Liver (tissue), 8 donors: ENCODE measurements at regions not wholly inside any gene's neighbourhood (a gene's known extent, or its start where the extent isn't known, plus 50 kb on each side); places are given as distances from the start of the nearest gene placed in this dataset.

Experiments
- DNase-seq: peaks from one replicate; pipeline ENCODE4 v3.0.0-alpha.2; 2017; ENCODE audit warnings: low spot score
- H3K27ac ChIP-seq, 2 donors: one replicate each; pipeline ENCODE4 v1.7.0; 2013; ENCODE audit warnings: inconsistent platforms in 2 of 2, low read length in 2 of 2, control low read depth in 1 of 2, low read depth in 1 of 2, mild to moderate bottlenecking in 1 of 2
- H3K27me3 ChIP-seq, 4 donors: one replicate each; pipeline versions ENCODE4 v1.6.1 to v1.7.0; 2013; ENCODE audit warnings: low read length in 3 of 4, inconsistent platforms in 1 of 4, mild to moderate bottlenecking in 1 of 4, moderate library complexity in 1 of 4; ENCODE audit not compliant: control insufficient read depth in 4 of 4, insufficient read depth in 4 of 4
- H3K36me3 ChIP-seq, 4 donors: one replicate each; pipeline versions ENCODE4 v1.6.1 to v1.7.0; 2013; ENCODE audit warnings: low read length in 3 of 4, mild to moderate bottlenecking in 3 of 4, low read depth in 1 of 4, moderate library complexity in 1 of 4; ENCODE audit not compliant: control insufficient read depth in 4 of 4, insufficient read depth in 3 of 4
- H3K4me1 ChIP-seq, 4 donors: one replicate each; pipeline versions ENCODE4 v1.6.1 to v1.7.0; 2013; ENCODE audit warnings: low read length in 3 of 4, mild to moderate bottlenecking in 3 of 4, moderate library complexity in 1 of 4; ENCODE audit not compliant: control insufficient read depth in 4 of 4, insufficient read depth in 4 of 4
- H3K4me3 ChIP-seq, 3 donors: one replicate each; pipeline versions ENCODE4 v1.6.1 to v1.7.0; 2013; ENCODE audit warnings: low read length in 3 of 3, control low read depth in 1 of 3, low read depth in 1 of 3, mild to moderate bottlenecking in 1 of 3
- H3K9ac ChIP-seq, 2 donors: one replicate each; pipeline ENCODE4 v1.7.0; 2013; ENCODE audit warnings: low read length in 2 of 2, mild to moderate bottlenecking in 2 of 2, moderate library complexity in 2 of 2, control low read depth in 1 of 2, low read depth in 1 of 2
- H3K9me3 ChIP-seq, 4 donors: one replicate each; pipeline versions ENCODE4 v1.6.1 to v1.7.0; 2013; ENCODE audit warnings: low read length in 3 of 4; ENCODE audit not compliant: control insufficient read depth in 4 of 4
- FOXA1 ChIP-seq: IDR thresholded peaks from 2 replicates; pipeline ENCODE4 v1.6.1; 2016; ENCODE audit warnings: antibody characterized with exemption
- FOXA2 ChIP-seq: IDR thresholded peaks from 2 replicates; pipeline ENCODE4 v1.6.1; 2016; ENCODE audit warnings: antibody characterized with exemption
- GABPA ChIP-seq, 2 donors: IDR thresholded peaks in 1 of 2; conservative IDR thresholded peaks in 1 of 2; 2 replicates each; pipeline ENCODE4 v1.6.1; 2016; ENCODE audit warnings: antibody characterized with exemption in 2 of 2, mild to moderate bottlenecking in 1 of 2, moderate library complexity in 1 of 2
- HNF4A ChIP-seq, 2 donors: conservative IDR thresholded peaks; 2 replicates each; pipeline ENCODE4 v1.6.1; 2016; ENCODE audit warnings: antibody characterized with exemption in 2 of 2, mild to moderate bottlenecking in 2 of 2
- JUND ChIP-seq, 2 donors: IDR thresholded peaks; 2 replicates each; pipeline ENCODE4 v1.6.1; 2016; ENCODE audit warnings: antibody characterized with exemption in 2 of 2
- RAD21 ChIP-seq, 2 donors: IDR thresholded peaks; 2 replicates each; pipeline ENCODE4 v1.6.1; 2016; ENCODE audit warnings: antibody characterized with exemption in 2 of 2, mild to moderate bottlenecking in 2 of 2
- RXRA ChIP-seq, 2 donors: IDR thresholded peaks; 2 replicates each; pipeline ENCODE4 v1.6.1; 2017 to 2018; ENCODE audit warnings: antibody characterized with exemption in 2 of 2, mild to moderate bottlenecking in 1 of 2
- YY1 ChIP-seq: IDR thresholded peaks from 2 replicates; pipeline ENCODE4 v1.6.1; 2016; ENCODE audit warnings: antibody characterized with exemption, mild to moderate bottlenecking
- WGBS: extraction: QIAGEN DNeasy Blood & Tissue Kit; methylation state at CpG from one replicate; pipeline ENCODE4 v1.1.7; 2013; 5-methylcytosine and 5-hydroxymethylcytosine counted together
- TF ChIP-seq, protein P1 (sequence below): IDR thresholded peaks from 2 replicates; pipeline ENCODE4 v1.6.1; 2016; ENCODE audit warnings: antibody characterized with exemption
- TF ChIP-seq, protein P2 (sequence below): IDR thresholded peaks from 2 replicates; pipeline ENCODE4 v1.6.1; 2016; ENCODE audit warnings: antibody characterized with exemption, mild to moderate bottlenecking
- TF ChIP-seq, protein P3 (sequence below): IDR thresholded peaks from 2 replicates; pipeline ENCODE4 v1.6.1; 2016; ENCODE audit warnings: antibody characterized with exemption
- TF ChIP-seq, protein P4 (sequence below): fragments of 150-350 bp; IDR thresholded peaks from 2 replicates; pipeline ENCODE4 v1.5.1; 2017; ENCODE audit warnings: improper control_type of control experiment, low read depth, low read length; ENCODE audit not compliant: missing input control
- donor health status: healthy.
- donor health status: healthy.
- donor health status: healthy.
- donor health status: healthy.
- donor health status: healthy.

DNA sequence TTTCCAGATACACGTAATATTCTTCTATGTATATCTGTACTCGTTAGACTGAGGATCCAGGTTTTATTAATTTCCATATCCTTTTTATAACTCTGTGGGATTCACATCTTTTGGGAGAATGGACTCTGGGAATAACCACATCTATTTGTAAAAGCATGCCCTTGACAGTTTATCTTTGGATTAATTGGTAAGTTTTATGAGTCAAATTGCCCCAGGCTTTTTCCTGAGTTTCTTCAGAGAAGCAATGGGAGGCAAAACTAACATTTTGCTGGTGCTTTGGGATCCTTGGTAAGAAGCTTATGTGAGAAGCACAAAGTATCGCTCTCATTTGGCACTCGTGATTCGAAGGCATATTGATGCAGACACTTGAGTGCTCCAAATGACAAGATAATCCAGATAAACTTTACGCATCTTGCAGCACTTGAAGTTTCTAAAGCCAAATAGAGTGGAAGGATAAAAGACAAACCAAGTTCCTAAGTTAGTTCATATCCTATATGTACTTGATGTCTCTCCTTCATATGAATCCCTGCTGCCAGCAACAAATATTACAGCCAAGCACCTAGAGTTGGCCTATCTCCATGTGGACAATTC, 324.7 kb downstream of the TLE4 start:
- TF ChIP-seq YY1 (no peak), RAD21 (IDR thresholded peaks at IDR 0.05) (no peak)
- no peaks in the 10 kb centered on the region for H3K27me3 ChIP-seq
- H3K9me3 ChIP-seq = no peaks in the 10 kb centered on the region
- H3K4me3 ChIP-seq = no peak overlapping the region
- no peaks in the 10 kb centered on the region for H3K36me3 ChIP-seq
- H3K4me1 ChIP-seq = no peaks in the 10 kb centered on the region
- H3K9ac ChIP-seq = no peak overlapping the region
- DNase-seq = no peak
- WGBS = 82% methylated on average over 6 of the region's 6 CpGs
- no peak overlapping the region for H3K27ac ChIP-seq

DNA sequence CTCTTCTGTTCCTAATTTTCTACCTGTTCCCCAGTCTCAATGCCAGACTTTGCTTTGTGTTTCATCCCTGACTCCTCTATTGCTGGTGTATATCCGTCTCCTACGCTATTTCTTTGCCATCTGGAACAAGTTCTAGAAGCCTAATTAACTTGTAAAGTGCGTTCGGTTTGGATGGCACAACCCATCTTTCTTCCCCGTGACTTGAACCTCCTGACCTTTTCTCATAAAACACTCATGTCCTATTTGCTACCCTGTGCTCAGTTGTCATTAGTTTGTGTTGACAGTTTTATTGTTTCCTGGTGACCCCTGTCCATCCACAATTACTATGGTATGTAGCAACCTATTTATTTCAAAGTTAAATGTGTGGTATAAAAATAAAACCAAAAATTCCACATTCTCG, 323.5 kb downstream of the TLE4 start:
- 74% methylated on average over 6 of the region's 6 CpGs for WGBS
- Histone ChIP-seq H3K4me3 (no peak overlapping the region), H3K27me3 (no peaks in the 10 kb centered on the region), H3K4me1 (no peaks in the 10 kb centered on the region), H3K9ac (no peak overlapping the region), H3K27ac (no peak overlapping the region), H3K36me3 (no peaks in the 10 kb centered on the region), H3K9me3 (no peaks in the 10 kb centered on the region)
- no peak for TF ChIP-seq RAD21 (IDR thresholded peaks at IDR 0.05)
- TF ChIP-seq, protein P1, sequence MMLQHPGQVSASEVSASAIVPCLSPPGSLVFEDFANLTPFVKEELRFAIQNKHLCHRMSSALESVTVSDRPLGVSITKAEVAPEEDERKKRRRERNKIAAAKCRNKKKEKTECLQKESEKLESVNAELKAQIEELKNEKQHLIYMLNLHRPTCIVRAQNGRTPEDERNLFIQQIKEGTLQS = no peak
- TF ChIP-seq FOXA1 = no peak
- TF ChIP-seq GABPA (IDR thresholded peaks at IDR 0.05 in 1 of 2, conservative IDR thresholded peaks at IDR 0.05 in 1 of 2) = no peak
- no peak for DNase-seq

DNA sequence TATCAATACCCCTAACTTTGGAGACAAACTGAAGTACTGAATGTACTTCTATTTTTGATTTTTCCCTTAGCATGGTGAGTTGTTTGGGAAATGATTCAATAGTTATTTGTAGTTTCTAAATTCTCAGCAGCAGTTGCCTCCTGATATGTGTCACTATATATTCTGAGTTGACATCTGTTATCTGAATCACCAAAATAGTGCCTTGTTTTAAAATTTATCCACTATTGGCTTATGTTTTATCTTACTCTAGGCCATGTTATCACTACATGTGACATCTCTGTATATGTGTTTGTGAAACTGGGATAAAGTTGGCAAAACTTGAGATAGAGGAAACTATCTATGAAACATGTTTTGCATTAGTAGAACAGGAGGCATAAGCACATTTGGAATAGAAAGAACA, 317.6 kb downstream of the TLE4 start:
- Histone ChIP-seq H3K36me3 (no peaks in the 10 kb centered on the region), H3K4me1 (no peaks in the 10 kb centered on the region), H3K27me3 (no peaks in the 10 kb centered on the region), H3K9me3 (no peaks in the 10 kb centered on the region), H3K9ac (no peak overlapping the region), H3K4me3 (no peak overlapping the region), H3K27ac (no peak overlapping the region)
- TF ChIP-seq RXRA (IDR thresholded peaks at IDR 0.05) (no peak), FOXA2 (no peak), JUND (IDR thresholded peaks at IDR 0.05) (no peak), FOXA1 (no peak), HNF4A (conservative IDR thresholded peaks at IDR 0.05) (no peak)
- TF ChIP-seq, protein P2, sequence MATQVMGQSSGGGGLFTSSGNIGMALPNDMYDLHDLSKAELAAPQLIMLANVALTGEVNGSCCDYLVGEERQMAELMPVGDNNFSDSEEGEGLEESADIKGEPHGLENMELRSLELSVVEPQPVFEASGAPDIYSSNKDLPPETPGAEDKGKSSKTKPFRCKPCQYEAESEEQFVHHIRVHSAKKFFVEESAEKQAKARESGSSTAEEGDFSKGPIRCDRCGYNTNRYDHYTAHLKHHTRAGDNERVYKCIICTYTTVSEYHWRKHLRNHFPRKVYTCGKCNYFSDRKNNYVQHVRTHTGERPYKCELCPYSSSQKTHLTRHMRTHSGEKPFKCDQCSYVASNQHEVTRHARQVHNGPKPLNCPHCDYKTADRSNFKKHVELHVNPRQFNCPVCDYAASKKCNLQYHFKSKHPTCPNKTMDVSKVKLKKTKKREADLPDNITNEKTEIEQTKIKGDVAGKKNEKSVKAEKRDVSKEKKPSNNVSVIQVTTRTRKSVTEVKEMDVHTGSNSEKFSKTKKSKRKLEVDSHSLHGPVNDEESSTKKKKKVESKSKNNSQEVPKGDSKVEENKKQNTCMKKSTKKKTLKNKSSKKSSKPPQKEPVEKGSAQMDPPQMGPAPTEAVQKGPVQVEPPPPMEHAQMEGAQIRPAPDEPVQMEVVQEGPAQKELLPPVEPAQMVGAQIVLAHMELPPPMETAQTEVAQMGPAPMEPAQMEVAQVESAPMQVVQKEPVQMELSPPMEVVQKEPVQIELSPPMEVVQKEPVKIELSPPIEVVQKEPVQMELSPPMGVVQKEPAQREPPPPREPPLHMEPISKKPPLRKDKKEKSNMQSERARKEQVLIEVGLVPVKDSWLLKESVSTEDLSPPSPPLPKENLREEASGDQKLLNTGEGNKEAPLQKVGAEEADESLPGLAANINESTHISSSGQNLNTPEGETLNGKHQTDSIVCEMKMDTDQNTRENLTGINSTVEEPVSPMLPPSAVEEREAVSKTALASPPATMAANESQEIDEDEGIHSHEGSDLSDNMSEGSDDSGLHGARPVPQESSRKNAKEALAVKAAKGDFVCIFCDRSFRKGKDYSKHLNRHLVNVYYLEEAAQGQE = no peak
- TF ChIP-seq, protein P3, sequence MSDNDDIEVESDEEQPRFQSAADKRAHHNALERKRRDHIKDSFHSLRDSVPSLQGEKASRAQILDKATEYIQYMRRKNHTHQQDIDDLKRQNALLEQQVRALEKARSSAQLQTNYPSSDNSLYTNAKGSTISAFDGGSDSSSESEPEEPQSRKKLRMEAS = no peak
- TF ChIP-seq, protein P4, sequence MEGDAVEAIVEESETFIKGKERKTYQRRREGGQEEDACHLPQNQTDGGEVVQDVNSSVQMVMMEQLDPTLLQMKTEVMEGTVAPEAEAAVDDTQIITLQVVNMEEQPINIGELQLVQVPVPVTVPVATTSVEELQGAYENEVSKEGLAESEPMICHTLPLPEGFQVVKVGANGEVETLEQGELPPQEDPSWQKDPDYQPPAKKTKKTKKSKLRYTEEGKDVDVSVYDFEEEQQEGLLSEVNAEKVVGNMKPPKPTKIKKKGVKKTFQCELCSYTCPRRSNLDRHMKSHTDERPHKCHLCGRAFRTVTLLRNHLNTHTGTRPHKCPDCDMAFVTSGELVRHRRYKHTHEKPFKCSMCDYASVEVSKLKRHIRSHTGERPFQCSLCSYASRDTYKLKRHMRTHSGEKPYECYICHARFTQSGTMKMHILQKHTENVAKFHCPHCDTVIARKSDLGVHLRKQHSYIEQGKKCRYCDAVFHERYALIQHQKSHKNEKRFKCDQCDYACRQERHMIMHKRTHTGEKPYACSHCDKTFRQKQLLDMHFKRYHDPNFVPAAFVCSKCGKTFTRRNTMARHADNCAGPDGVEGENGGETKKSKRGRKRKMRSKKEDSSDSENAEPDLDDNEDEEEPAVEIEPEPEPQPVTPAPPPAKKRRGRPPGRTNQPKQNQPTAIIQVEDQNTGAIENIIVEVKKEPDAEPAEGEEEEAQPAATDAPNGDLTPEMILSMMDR = no peak
- DNase-seq = no peak
